DOHH2 (cell line): ENCODE measurements at regions not wholly inside any gene's neighbourhood (a gene's known extent, or its start where the extent isn't known, plus 50 kb on each side); places are given as distances from the start of the nearest gene placed in this dataset.

Source experiments
- H3F3A ChIP-seq: fragments of 200-600 bp; sonication (generic), shearing (Covaris generic); 2 replicates; pipeline ENCODE4 v1.6.0; 2016; ENCODE audit warnings: antibody characterized with exemption, mild to moderate bottlenecking; ENCODE audit not compliant: control insufficient read depth, insufficient read depth
- H3K27ac ChIP-seq: fragments of 200-600 bp; sonication (generic); 2 replicates; pipeline ENCODE4 v1.5.1; 2014; ENCODE audit warnings: low read depth, mild to moderate bottlenecking, low read length, moderate library complexity
- H3K27me3 ChIP-seq: fragments of 200-600 bp; sonication (generic); 2 replicates; pipeline ENCODE4 v1.6.1; 2014; ENCODE audit warnings: mild to moderate bottlenecking, low read length, mixed read lengths; ENCODE audit not compliant: control insufficient read depth
- H3K36me3 ChIP-seq: fragments of 200-600 bp; sonication (generic); 2 replicates; pipeline ENCODE4 v1.6.1; 2014; ENCODE audit warnings: mild to moderate bottlenecking, low read length, moderate library complexity, mixed read lengths; ENCODE audit not compliant: control insufficient read depth
- H3K4me1 ChIP-seq: fragments of 200-600 bp; sonication (generic); 2 replicates; pipeline ENCODE4 v1.6.1; 2014; ENCODE audit warnings: mild to moderate bottlenecking, low read length, mixed read lengths; ENCODE audit not compliant: control insufficient read depth
- H3K4me2 ChIP-seq: fragments of 200-600 bp; sonication (generic); 2 replicates; pipeline ENCODE4 v1.6.0; 2014; ENCODE audit warnings: mild to moderate bottlenecking, low read length, moderate library complexity
- H3K4me3 ChIP-seq: fragments of 200-600 bp; sonication (generic); 2 replicates; pipeline ENCODE4 v1.5.1; 2014; ENCODE audit warnings: mild to moderate bottlenecking, low read length, mixed read lengths
- H3K79me2 ChIP-seq: fragments of 200-600 bp; sonication (generic); 2 replicates; pipeline ENCODE4 v1.6.1; 2014; ENCODE audit warnings: mild to moderate bottlenecking, low read length, mixed read lengths; ENCODE audit not compliant: control insufficient read depth
- H3K9me2 ChIP-seq: fragments of 200-600 bp; sonication (generic); replicated peaks from 2 replicates; pipeline ENCODE4 v1.6.1; 2014; ENCODE audit warnings: mild to moderate bottlenecking, low read length, mixed read lengths; ENCODE audit not compliant: control insufficient read depth
- H3K9me3 ChIP-seq: fragments of 200-600 bp; sonication (generic); 2 replicates; pipeline ENCODE4 v1.6.1; 2014; ENCODE audit warnings: antibody characterized with exemption, low read length, mixed read lengths; ENCODE audit not compliant: control insufficient read depth, insufficient read depth
- H4K20me1 ChIP-seq: fragments of 200-600 bp; sonication (generic); 2 replicates; pipeline ENCODE4 v1.6.0; 2014; ENCODE audit warnings: low read depth, mild to moderate bottlenecking, antibody characterized with exemption, low read length, moderate library complexity; ENCODE audit not compliant: control insufficient read depth, insufficient read depth
- CTCF ChIP-seq: fragments of 200-600 bp; sonication (generic); IDR thresholded peaks from one replicate; pipeline ENCODE4 v1.5.1; 2014; ENCODE audit warnings: antibody characterized with exemption, mild to moderate bottlenecking, low read depth, low read length; ENCODE audit not compliant: poor library complexity, severe bottlenecking
- EZH2phosphoT487 ChIP-seq: fragments of 200-600 bp; sonication (generic); IDR thresholded peaks from 2 replicates; pipeline ENCODE4 v1.6.1; 2017; ENCODE audit warnings: borderline replicate concordance, mild to moderate bottlenecking, antibody characterized with exemption, low read length, moderate library complexity, mixed read lengths

- Histone ChIP-seq H3F3A (no peaks in the 10 kb centered on the region), H4K20me1 (no peaks in the 10 kb centered on the region), H3K9me3 (no peaks in the 10 kb centered on the region), H3K4me2 (no peak overlapping the region), H3K27ac (no peak overlapping the region), H3K79me2 (no peaks in the 10 kb centered on the region), H3K4me3 (no peak overlapping the region), H3K9me2 (no peaks in the 10 kb centered on the region), H3K27me3 (no peaks in the 10 kb centered on the region), H3K36me3 (no peaks in the 10 kb centered on the region), H3K4me1 (no peaks in the 10 kb centered on the region)
- TF ChIP-seq EZH2phosphoT487 (no peak), CTCF (no peak)
These were observed 215.3 kb downstream of the RND3 start for GRCh38 chr2:150271952-150272802.

- no peak overlapping the region for H3K4me2 ChIP-seq
- no peak for TF ChIP-seq CTCF
- TF ChIP-seq EZH2phosphoT487 = no peak
- H3K9me3 ChIP-seq = no peaks in the 10 kb centered on the region
- no peaks in the 10 kb centered on the region for H3F3A ChIP-seq
- no peak overlapping the region for H3K4me3 ChIP-seq
- no peaks in the 10 kb centered on the region for H3K79me2 ChIP-seq
- H4K20me1 ChIP-seq = no peaks in the 10 kb centered on the region
- H3K36me3 ChIP-seq = no peaks in the 10 kb centered on the region
- H3K27ac ChIP-seq = no peak overlapping the region
- no peaks in the 10 kb centered on the region for H3K4me1 ChIP-seq
- H3K9me2 ChIP-seq = no peaks in the 10 kb centered on the region
- no peaks in the 10 kb centered on the region for H3K27me3 ChIP-seq
These were observed 219.6 kb downstream of the RND3 start for GRCh38 chr2:150267651-150268415.

- H3K9me3 ChIP-seq = no peaks in the 10 kb centered on the region
These were observed 220.5 kb downstream of the RND3 start for GRCh38 chr2:150266931-150267330.

More at GRCh38 chr2:150266931-150267330, 220.5 kb downstream of the RND3 start:
- no peak for TF ChIP-seq EZH2phosphoT487
- no peak for TF ChIP-seq CTCF
- no peak overlapping the region for H3K4me2 ChIP-seq
- no peaks in the 10 kb centered on the region for H3K36me3 ChIP-seq
- H3K27me3 ChIP-seq = no peaks in the 10 kb centered on the region
- no peaks in the 10 kb centered on the region for H3K9me2 ChIP-seq
- H3K27ac ChIP-seq = no peak overlapping the region
- H3K4me1 ChIP-seq = no peaks in the 10 kb centered on the region
- H3K79me2 ChIP-seq = no peaks in the 10 kb centered on the region
- H3F3A ChIP-seq = no peaks in the 10 kb centered on the region
- no peak overlapping the region for H3K4me3 ChIP-seq
- H4K20me1 ChIP-seq = no peaks in the 10 kb centered on the region
